ENCODE measurements at regions not wholly inside any gene's neighbourhood (a gene's known extent, or its start where the extent isn't known, plus 50 kb on each side); places are given as distances from the start of the nearest gene placed in this dataset.

DNA sequence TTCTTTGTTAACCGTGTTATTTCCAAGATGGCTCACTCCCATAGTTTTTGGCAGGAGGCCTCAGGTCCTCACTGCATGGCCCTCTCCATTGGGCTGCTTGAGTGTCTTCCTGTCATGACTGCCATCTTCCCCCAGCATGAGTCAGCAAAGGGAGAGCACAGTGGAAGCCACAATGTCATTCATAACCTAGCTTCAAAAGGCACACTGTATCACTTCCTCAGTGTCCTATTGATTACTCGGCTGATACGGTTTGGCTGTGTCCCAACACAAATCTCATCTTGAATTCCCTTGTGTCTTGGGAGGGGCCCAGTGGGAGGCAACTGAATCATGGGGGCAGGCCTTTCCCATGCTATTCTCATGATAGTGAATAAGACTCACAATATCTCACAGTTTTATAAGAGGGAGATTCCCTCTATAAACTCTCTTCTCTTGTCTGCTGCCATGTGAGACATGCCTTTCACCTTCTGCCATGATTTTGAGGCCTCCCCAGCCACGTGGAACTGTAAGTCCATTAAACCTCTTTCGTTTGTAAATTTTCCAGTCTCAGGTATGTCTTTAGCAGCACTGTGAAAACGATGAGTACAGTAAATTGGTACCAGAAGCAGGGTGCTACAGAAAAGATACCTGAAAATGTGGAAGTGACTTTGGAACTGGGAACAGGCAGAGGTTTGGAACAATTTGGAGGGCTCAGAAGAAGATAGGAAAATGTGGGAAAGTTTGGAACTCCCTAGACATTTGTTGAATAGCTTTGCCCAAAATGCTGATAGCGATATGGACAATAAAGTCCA is 106.5 kb downstream of the PRLHR start:
- TF ChIP-seq POLR2AphosphoS5 (IDR thresholded peaks at IDR 0.05; ENCODE audit: low read depth, low read length) (no peak), POLR2A (IDR thresholded peaks at IDR 0.05; ENCODE audit: low read depth, low read length) (no peak)
